A172 (cell line): ENCODE measurements at regions not wholly inside any gene's neighbourhood (a gene's known extent, or its start where the extent isn't known, plus 50 kb on each side); places are given as distances from the start of the nearest gene placed in this dataset.
A peak's percentile ranks its signal among the peaks of the same experiment; 100 is the strongest.
"Not testable (repeated sequence)": the region's sequence is repeated elsewhere in the genome, so short reads cannot be mapped to it uniquely, and the experiment has no call there.

Source experiments
- DNase-seq: peaks from one replicate; pipeline ENCODE4 v3.0.0-alpha.2; 2015; ENCODE audit warnings: low spot score

DNA sequence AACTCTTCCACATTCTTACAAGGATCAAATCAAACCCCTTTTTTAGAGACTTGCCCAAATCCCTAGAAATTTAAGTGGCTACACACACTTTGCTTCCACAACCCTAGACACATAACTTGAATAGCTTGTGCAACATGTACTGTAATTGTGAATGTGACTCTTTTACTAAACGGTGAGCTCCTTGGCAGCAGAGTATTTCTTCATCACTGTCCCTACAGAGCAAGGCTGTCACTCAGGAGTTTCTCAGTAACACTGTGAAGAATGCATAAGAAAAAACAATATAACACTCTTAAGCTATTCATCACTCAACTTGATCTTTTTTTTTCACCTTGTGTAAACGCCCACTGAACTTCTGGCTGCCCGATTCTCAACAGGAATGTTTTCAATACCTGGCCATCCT lies 53.8 kb upstream of the ADAMTS18 start:
- DNase-seq, result no peak

GRCh38 chr16:77491091-77491490 lies 56.3 kb upstream of the ADAMTS18 start:
- no peak for DNase-seq

GRCh38 chr16:77496934-77497333 lies 62.1 kb upstream of the ADAMTS18 start:
- DNase-seq, result peak; percentile 27

DNA sequence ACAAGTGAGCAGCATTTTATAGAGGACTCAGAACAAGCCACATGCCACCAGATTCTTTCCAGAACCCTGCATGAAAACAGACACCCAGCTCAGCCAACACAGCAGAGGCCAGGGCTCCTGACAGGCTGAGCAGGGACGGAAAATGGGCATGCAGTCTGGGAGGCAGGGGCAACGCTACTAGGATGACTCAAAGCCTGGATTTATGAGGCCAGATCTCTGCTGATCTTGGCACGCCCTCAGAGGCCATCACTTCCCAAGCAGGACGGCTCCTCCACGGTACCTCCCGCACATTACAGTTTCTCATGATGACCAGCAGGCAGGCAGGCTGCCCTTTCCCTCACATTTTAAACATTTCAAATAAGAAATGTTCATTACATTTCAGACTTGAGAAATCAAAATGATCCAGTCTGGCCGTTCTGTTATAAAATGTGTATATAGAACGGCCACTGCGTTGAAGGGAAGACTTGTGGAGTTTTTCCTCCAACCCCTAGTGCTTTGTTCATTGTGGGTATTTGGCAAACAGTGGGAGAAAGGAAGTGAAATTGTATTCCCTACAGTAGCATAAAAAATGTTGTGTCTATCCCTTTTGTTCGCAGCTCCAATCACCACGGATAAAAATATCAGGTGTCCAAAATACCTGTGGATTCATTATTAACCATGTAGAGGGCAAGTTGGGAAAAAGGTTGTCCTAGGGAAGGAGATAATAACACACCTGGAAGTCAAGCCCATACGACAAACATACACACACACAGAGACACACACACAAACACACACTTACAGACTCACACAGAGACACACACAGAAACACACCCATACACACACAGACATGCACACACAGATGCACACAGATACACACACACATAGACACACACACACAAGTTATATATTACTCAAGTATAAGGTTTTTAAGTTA lies 64.8 kb upstream of the ADAMTS18 start:
- DNase-seq, result peak; percentile 89

GRCh38 chr16:77500286-77500598 lies 65.4 kb upstream of the ADAMTS18 start:
- no peak for DNase-seq

DNA sequence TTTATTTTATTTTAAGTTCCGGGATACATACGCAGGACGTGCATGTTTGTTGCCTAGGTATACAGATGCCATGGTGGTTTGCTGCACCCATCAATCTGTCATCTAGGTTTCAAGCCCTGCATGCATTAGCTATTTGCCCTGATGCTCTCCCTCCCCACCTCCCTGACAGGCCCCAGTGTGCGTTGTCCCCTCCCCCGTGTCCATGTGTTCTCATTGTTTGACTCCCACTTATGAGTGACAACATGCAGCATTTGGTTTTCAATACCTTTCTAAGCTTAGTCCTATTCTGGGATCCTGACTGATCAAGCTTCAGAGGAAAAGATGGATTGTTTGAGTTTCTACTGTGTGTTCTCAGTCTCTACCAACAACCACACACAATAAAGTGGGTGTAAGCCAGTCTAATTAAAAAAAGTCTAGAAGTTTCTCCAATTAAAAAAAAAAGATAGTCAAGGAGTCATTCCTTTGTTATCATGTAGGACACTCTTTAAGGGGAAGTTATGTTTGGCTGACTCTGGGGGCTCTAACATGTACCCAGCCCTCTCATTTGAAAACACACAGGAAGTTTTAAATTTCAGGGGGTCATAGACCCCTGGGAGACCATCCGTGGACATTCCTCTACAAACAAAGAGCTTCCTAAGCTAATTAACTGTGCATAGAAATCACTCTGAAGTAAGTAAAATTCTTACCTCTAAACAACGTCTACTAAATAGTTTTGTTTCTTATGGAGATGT lies 66.3 kb upstream of the ADAMTS18 start:
- DNase-seq, result no peak

DNA sequence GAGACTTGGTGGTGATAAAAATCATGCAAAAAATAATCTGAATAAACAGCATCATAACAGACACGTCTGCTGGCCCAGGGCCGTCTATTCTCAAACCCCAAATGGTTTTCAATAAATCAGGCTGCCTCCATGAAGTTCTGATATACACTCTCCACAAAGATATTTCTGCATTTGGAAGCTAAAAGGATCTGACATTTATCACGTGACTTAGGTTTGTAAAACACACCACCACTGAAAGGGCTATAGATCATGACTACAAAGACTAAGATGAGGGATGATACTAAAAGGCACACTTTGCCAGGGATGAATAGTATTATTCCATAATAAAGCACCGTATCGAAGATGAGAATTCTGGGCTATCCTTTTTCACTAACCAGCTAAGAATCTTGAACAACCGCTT lies 67.6 kb upstream of the ADAMTS18 start:
- no peak for DNase-seq

DNA sequence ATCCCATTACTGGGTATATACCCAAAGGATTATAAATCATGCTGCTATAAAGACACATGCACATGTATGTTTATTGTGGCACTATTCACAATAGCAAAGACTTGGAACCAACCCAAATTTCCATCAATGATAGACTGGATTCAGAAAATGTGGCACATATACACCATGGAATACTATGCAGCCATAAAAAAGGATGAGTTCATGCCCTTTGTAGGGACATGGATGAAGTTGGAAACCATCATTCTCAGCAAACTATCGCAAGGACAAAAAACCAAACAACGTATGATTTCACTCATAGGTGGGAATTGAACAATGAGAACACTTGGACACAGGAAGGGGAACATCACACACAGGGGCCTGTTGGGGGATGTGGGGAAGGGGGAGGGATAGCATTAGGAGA lies 71.7 kb upstream of the ADAMTS18 start:
- not testable (repeated sequence) for DNase-seq

GRCh38 chr16:77509051-77509450 lies 74.2 kb upstream of the ADAMTS18 start:
- DNase-seq, result no peak

DNA sequence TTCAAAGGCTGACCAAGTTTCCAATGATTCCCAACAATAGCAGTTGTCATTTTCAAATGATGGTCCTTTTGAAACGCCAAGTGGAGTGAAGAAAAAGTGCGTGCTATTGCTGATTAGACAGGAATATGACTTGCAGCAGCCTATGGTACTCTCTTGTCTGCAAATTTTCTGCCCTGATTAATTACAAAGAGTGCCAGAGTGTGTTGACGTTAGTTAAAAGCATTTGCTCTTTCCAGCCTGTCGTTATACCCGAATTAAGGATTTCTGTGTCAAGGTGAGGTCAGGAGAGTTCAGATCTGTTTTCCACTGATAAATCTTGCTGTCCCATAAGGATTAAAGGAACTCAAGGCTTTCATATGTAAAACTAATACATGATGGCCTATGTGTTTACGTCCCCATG lies 75.0 kb upstream of the ADAMTS18 start:
- no peak for DNase-seq

DNA sequence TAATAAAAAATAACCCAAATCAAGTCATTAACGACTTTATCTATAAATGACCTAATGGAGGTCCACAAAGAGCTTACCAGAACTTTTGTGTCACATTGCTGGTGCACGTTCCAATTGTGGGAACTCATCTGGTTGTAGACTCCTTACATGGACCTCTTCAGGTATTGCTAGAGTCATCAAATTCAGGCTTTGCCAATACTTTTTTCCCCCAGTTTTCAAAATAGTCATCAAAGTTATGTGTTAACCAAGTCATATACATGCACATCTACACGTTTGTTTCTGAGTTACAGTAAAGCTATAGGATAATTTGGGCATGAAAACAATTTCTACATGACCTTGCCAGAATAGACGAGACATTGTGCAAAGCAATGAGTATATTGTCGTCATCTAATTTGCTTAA lies 76.2 kb upstream of the ADAMTS18 start:
- no peak for DNase-seq

DNA sequence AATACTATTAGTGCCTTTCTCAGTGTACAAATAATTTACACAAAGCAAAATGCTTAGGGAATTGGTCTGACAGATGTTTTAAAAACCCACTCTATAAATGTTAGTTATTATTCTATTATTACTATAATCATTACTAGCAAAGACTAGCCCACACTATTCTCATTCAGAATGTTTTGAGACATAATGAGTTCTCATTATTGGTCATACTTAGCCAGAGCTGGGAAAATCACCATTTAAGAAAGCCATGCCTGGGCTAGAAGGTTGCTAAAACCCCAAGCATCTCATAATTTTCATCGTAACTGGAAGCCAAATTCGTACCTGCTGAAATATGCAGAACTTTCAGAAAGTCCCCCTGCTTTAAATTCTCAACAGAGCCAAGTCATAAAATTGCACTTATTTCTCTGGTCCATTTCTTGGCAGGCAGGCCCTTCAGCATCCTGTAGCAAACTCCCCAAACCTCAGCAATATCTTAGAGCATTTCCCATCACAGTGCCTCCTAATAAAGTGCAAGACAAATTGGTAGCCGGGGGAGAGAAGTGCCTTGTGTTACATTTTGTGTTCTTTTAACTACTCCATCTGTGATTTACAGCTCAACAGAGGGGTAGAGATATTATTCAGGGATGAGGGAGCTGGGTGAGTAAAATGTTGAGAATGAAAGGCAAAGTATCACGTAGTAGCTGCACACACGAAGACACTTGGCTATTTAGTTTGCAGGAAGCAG lies 79.8 kb upstream of the ADAMTS18 start:
- DNase-seq, result no peak

- DNase-seq, result not testable (repeated sequence)
Measured at GRCh38 chr16:77525226-77525625, 90.4 kb upstream of the ADAMTS18 start.

DNA sequence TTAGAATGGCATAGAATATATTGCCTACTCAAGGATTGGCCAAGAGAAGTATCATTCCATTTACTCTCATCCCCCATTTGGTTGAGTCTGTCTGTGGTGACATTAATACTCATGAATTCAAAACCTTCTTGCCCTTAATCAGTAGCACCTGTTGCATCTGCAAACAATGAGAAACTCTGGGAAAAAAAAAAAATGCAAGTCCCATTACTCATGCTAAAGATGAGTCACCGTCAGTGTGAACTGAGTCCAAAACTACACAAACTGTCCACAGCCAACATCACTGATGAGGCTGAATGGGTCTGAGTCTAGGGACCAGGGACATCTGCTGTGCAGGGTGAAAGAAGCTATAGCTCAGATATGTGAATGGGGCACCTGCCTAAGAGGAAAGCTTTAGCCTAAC lies 96.9 kb upstream of the ADAMTS18 start:
- DNase-seq, result peak; percentile 86

GRCh38 chr16:77536809-77537208 lies 102.0 kb upstream of the ADAMTS18 start:
- DNase-seq, result no peak

- DNase-seq, result no peak
Measured at GRCh38 chr16:77539421-77540034, 104.7 kb upstream of the ADAMTS18 start.

GRCh38 chr16:77540646-77541045 lies 105.8 kb upstream of the ADAMTS18 start:
- peak; percentile 36 for DNase-seq

DNA sequence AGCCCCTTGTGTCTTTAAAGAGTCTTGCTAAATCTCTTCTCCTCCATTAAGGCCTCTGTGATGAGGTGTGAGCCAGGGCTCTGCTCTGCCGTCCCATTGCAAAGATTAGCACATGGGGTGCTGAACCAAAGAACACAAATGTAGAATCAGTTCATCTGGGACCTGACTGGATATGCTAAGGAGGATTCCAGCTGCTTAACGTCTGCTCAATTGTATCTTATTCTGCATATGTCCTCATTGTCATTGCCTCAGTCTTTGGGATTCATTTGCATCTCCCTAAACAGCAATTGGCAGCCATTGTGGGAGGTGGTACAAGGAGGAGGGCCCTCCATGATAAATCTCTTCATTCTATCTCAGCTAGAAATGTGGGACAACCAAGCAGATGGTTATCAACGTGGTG lies 106.3 kb upstream of the ADAMTS18 start:
- DNase-seq, result no peak

- no peak for DNase-seq
Measured at GRCh38 chr16:77548151-77548550, 113.3 kb upstream of the ADAMTS18 start.

GRCh38 chr16:77548766-77549165 lies 113.9 kb upstream of the ADAMTS18 start:
- DNase-seq, result no peak

DNA sequence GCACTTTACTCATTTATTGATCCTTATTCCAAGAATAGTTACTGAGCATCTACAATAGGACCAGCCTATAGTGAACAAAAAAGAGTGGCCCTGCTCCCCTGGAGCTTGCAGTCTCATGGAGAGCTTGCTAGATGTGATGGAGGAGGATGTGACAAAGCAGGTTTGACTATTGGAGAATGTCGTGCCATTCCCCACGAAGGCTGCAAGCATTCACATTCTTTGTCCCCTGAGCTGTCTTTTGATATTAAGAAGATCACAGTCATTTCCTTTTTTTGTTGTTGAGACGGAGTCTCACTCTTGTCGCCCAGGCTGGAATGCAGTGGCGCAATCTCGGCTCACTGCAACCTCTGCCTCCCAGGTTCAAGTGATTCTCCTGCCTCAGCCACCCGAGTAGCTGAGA lies 115.0 kb upstream of the ADAMTS18 start:
- DNase-seq, result no peak

DNA sequence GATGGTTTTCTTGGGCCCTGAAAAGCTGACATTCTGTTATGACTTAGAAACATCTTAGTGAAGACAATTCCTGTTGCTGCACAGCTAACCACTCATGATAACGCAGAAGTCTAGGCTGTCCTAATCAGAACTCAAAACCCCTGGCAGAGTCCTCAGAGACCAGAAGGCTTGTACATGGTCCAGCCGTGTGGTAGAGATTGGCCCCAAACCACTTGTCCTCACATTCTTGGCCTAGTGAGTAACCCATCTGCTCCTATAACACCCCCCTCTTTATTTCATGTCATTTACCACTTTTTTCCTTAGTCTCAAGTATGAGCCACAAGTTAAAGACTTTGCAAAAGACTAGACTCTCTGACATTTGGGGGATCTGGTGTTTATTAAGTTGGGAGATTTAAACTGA lies 116.5 kb upstream of the ADAMTS18 start:
- no peak for DNase-seq
